ENCODE measurements at regions not wholly inside any gene's neighbourhood (a gene's known extent, or its start where the extent isn't known, plus 50 kb on each side); places are given as distances from the start of the nearest gene placed in this dataset.

DNA sequence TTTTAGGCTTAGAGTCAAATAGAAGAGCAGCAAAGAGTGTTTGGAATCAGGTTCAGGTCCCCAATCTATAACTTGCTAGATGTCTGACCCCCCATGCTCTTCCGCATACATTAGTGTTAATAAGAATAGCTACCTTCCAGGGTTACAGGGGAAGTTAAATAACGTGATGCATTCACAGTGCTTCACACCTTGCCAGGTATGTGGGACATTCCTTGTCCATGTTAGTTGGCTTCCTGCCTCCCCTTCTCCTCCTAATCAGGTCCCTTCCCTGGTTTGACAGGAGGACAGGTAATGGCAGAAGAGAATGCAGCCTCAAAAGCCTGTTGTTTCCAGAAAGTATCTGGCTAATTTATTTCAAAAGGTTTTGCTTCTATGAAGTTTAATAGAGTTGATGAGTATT is 248.7 kb downstream of the MID1IP1 start:
- TF ChIP-seq POLR2AphosphoS5 (IDR thresholded peaks at IDR 0.05; ENCODE audit: low read depth, low read length) (no peak), YY1 (IDR thresholded peaks at IDR 0.05; ENCODE audit: extremely low read depth, insufficient replicate concordance, low read depth, low read length) (no peak), POLR2A (IDR thresholded peaks at IDR 0.05; ENCODE audit: borderline replicate concordance, extremely low read depth, insufficient read depth, insufficient read length) (no peak), EZH2 (IDR thresholded peaks at IDR 0.05) (no peak), EZH2phosphoT487 (IDR thresholded peaks at IDR 0.05; ENCODE audit: borderline replicate concordance) (no peak), RAD21 (IDR thresholded peaks at IDR 0.05; ENCODE audit: low read depth) (no peak), JUND (IDR thresholded peaks at IDR 0.05) (no peak), TCF7L2 (IDR thresholded peaks at IDR 0.05; ENCODE audit: borderline replicate concordance, extremely low read depth, insufficient read depth, insufficient read length) (no peak), FOSL1 (IDR thresholded peaks at IDR 0.05; ENCODE audit: low read depth) (no peak)
- TF ChIP-seq, protein P1, sequence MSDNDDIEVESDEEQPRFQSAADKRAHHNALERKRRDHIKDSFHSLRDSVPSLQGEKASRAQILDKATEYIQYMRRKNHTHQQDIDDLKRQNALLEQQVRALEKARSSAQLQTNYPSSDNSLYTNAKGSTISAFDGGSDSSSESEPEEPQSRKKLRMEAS (IDR thresholded peaks at IDR 0.05) = no peak
- TF ChIP-seq, protein P2, sequence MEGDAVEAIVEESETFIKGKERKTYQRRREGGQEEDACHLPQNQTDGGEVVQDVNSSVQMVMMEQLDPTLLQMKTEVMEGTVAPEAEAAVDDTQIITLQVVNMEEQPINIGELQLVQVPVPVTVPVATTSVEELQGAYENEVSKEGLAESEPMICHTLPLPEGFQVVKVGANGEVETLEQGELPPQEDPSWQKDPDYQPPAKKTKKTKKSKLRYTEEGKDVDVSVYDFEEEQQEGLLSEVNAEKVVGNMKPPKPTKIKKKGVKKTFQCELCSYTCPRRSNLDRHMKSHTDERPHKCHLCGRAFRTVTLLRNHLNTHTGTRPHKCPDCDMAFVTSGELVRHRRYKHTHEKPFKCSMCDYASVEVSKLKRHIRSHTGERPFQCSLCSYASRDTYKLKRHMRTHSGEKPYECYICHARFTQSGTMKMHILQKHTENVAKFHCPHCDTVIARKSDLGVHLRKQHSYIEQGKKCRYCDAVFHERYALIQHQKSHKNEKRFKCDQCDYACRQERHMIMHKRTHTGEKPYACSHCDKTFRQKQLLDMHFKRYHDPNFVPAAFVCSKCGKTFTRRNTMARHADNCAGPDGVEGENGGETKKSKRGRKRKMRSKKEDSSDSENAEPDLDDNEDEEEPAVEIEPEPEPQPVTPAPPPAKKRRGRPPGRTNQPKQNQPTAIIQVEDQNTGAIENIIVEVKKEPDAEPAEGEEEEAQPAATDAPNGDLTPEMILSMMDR (IDR thresholded peaks at IDR 0.05 in 2 of 3, conservative IDR thresholded peaks at IDR 0.05 in 1 of 3; ENCODE audit: borderline replicate concordance in 1 of 3, insufficient read depth in 1 of 3, low read depth in 2 of 3, low read length in 2 of 3) = no peak
- TF ChIP-seq, protein P3, sequence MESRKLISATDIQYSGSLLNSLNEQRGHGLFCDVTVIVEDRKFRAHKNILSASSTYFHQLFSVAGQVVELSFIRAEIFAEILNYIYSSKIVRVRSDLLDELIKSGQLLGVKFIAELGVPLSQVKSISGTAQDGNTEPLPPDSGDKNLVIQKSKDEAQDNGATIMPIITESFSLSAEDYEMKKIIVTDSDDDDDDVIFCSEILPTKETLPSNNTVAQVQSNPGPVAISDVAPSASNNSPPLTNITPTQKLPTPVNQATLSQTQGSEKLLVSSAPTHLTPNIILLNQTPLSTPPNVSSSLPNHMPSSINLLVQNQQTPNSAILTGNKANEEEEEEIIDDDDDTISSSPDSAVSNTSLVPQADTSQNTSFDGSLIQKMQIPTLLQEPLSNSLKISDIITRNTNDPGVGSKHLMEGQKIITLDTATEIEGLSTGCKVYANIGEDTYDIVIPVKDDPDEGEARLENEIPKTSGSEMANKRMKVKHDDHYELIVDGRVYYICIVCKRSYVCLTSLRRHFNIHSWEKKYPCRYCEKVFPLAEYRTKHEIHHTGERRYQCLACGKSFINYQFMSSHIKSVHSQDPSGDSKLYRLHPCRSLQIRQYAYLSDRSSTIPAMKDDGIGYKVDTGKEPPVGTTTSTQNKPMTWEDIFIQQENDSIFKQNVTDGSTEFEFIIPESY (IDR thresholded peaks at IDR 0.05; ENCODE audit: extremely low read depth, insufficient replicate concordance, low read length) = no peak
- TF ChIP-seq, protein P4, sequence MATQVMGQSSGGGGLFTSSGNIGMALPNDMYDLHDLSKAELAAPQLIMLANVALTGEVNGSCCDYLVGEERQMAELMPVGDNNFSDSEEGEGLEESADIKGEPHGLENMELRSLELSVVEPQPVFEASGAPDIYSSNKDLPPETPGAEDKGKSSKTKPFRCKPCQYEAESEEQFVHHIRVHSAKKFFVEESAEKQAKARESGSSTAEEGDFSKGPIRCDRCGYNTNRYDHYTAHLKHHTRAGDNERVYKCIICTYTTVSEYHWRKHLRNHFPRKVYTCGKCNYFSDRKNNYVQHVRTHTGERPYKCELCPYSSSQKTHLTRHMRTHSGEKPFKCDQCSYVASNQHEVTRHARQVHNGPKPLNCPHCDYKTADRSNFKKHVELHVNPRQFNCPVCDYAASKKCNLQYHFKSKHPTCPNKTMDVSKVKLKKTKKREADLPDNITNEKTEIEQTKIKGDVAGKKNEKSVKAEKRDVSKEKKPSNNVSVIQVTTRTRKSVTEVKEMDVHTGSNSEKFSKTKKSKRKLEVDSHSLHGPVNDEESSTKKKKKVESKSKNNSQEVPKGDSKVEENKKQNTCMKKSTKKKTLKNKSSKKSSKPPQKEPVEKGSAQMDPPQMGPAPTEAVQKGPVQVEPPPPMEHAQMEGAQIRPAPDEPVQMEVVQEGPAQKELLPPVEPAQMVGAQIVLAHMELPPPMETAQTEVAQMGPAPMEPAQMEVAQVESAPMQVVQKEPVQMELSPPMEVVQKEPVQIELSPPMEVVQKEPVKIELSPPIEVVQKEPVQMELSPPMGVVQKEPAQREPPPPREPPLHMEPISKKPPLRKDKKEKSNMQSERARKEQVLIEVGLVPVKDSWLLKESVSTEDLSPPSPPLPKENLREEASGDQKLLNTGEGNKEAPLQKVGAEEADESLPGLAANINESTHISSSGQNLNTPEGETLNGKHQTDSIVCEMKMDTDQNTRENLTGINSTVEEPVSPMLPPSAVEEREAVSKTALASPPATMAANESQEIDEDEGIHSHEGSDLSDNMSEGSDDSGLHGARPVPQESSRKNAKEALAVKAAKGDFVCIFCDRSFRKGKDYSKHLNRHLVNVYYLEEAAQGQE (IDR thresholded peaks at IDR 0.05; ENCODE audit: low read depth) = no peak
- TF ChIP-seq, protein P5, sequence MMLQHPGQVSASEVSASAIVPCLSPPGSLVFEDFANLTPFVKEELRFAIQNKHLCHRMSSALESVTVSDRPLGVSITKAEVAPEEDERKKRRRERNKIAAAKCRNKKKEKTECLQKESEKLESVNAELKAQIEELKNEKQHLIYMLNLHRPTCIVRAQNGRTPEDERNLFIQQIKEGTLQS (IDR thresholded peaks at IDR 0.05) = no peak

All from HCT116 (cell line).